Spleen (tissue), 11 donors: ENCODE measurements at regions not wholly inside any gene's neighbourhood (a gene's known extent, or its start where the extent isn't known, plus 50 kb on each side); places are given as distances from the start of the nearest gene placed in this dataset.
A peak's percentile ranks its signal among the peaks of the same experiment; 100 is the strongest.

Experiments used
- DNase-seq: peaks from one replicate; pipeline ENCODE4 v3.0.0-alpha.2; 2020
- H3K27ac ChIP-seq, 8 donors: fragments of 200-600 bp; sonication (generic) in 7 of 8; 1 replicate in 4 of 8; 2 replicates in 4 of 8; pipeline versions ENCODE4 v1.5.0 to v1.8.0; 2016 to 2021; ENCODE audit warnings: inconsistent platforms in 4 of 8, mild to moderate bottlenecking in 4 of 8, moderate library complexity in 1 of 8
- H3K27me3 ChIP-seq, 7 donors: fragments of 200-600 bp; sonication (generic) in 6 of 7; replicated peaks in 1 of 7; 1 replicate in 4 of 7; 2 replicates in 3 of 7; pipeline versions ENCODE4 v1.5.0 to v1.8.0; 2016 to 2021; ENCODE audit warnings: inconsistent platforms in 3 of 7, mild to moderate bottlenecking in 1 of 7
- H3K36me3 ChIP-seq, 6 donors: fragments of 200-600 bp; sonication (generic) in 5 of 6; 1 replicate in 4 of 6; 2 replicates in 2 of 6; pipeline versions ENCODE4 v1.5.0 to v1.8.0; 2016 to 2021; ENCODE audit warnings: inconsistent platforms in 2 of 6
- H3K4me1 ChIP-seq, 6 donors: fragments of 200-600 bp; sonication (generic) in 5 of 6; 1 replicate in 3 of 6; 2 replicates in 3 of 6; pipeline versions ENCODE4 v1.5.0 to v1.8.0; 2016 to 2021; ENCODE audit warnings: inconsistent platforms in 3 of 6
- H3K4me3 ChIP-seq, 8 donors: fragments of 200-600 bp; sonication (generic) in 7 of 8; 1 replicate in 4 of 8; 2 replicates in 4 of 8; pipeline versions ENCODE4 v1.5.0 to v1.8.0; 2016 to 2021; ENCODE audit warnings: inconsistent platforms in 4 of 8, mild to moderate bottlenecking in 4 of 8, moderate library complexity in 2 of 8
- H3K9me3 ChIP-seq, 8 donors: fragments of 200-600 bp; sonication (generic) in 7 of 8; 1 replicate in 4 of 8; 2 replicates in 4 of 8; pipeline versions ENCODE4 v1.5.0 to v1.8.0; 2016 to 2021; ENCODE audit warnings: inconsistent platforms in 4 of 8
- POLR2A ChIP-seq, 3 donors: fragments of 450-650 bp; IDR thresholded peaks; one replicate each; pipeline ENCODE4 v1.5.1; 2017; ENCODE audit warnings: antibody characterized with exemption in 3 of 3, mild to moderate bottlenecking in 1 of 3
- POLR2AphosphoS5 ChIP-seq, 3 donors: sonication (generic); formaldehyde crosslinking; IDR thresholded peaks; one replicate each; pipeline ENCODE4 v1.5.1; 2017; ENCODE audit warnings: antibody characterized with exemption in 3 of 3
- WGBS, 5 donors: extraction: QIAGEN DNeasy Blood & Tissue Kit in 3 of 5; methylation state at CpG; one replicate each; pipeline versions ENCODE4 v1.1.5 to v1.1.7; 2013 to 2018; 5-methylcytosine and 5-hydroxymethylcytosine counted together
- intact Hi-C: fragments of 100-400 bp; cut with DNase I; formaldehyde crosslinking; loops from one replicate; pipeline ENCODE4 v1.15.0; 2023; ENCODE audit warnings: low total_unique reads
- TF ChIP-seq, protein P1 (sequence below), 11 experiments: fragments of 200-600 bp in 7 of 11; fragments of 450-650 bp in 4 of 11; sonication (generic) in 4 of 11; IDR thresholded peaks in 8 of 11; conservative IDR thresholded peaks in 3 of 11; 1 replicate in 7 of 11; 2 replicates in 4 of 11; pipeline versions ENCODE4 v1.4.0 to v1.8.0; 2016 to 2021; ENCODE audit warnings: antibody characterized with exemption in 11 of 11, inconsistent platforms in 4 of 11, mild to moderate bottlenecking in 1 of 11
- donor health status: healthy with polysubstance abuse.
- donor health status: DM: no; HTN: no; CAD: no; lungs with moderate emphysema.
- donor health status: DM: no; HTN: no; CAD: no.
- donor health status: Bipolar disorder and iron deficiency.
- donor health status: healthy.
- donor health status: DM: no; HTN: no; CAD: no.
- donor health status: DM: yes; HTN: yes; CAD: no.

GRCh38 chr10:30241422-30242110, 107.5 kb downstream of the MTPAP start:
- no peak for DNase-seq
- Histone ChIP-seq H3K9me3 (peaks cover 0 to 3% (median 0%) of the 10 kb centered on the region in 8 donors), H3K4me3 (no peak overlapping the region), H3K4me1 (no peaks in the 10 kb centered on the region), H3K36me3 (no peaks in the 10 kb centered on the region), H3K27ac (no peak overlapping the region), H3K27me3 (no peaks in the 10 kb centered on the region)
- 66 to 85% (median 82%) methylated on average over 6 of the region's 6 CpGs for WGBS, 5 donors
- intact Hi-C loops = loop anchor here (5.0 kb wide), 1 partner anchor 244 kb away; no protein-coding TSS in a partner anchor
- TF ChIP-seq, protein P1, sequence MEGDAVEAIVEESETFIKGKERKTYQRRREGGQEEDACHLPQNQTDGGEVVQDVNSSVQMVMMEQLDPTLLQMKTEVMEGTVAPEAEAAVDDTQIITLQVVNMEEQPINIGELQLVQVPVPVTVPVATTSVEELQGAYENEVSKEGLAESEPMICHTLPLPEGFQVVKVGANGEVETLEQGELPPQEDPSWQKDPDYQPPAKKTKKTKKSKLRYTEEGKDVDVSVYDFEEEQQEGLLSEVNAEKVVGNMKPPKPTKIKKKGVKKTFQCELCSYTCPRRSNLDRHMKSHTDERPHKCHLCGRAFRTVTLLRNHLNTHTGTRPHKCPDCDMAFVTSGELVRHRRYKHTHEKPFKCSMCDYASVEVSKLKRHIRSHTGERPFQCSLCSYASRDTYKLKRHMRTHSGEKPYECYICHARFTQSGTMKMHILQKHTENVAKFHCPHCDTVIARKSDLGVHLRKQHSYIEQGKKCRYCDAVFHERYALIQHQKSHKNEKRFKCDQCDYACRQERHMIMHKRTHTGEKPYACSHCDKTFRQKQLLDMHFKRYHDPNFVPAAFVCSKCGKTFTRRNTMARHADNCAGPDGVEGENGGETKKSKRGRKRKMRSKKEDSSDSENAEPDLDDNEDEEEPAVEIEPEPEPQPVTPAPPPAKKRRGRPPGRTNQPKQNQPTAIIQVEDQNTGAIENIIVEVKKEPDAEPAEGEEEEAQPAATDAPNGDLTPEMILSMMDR (IDR thresholded peaks at IDR 0.05 in 8 of 11, conservative IDR thresholded peaks at IDR 0.05 in 3 of 11) = peak in 2 of 11 experiments; percentile 1 to 7
- TF ChIP-seq POLR2AphosphoS5 (IDR thresholded peaks at IDR 0.05) = no peak

GRCh38 chr10:30238836-30239235, 110.2 kb downstream of the MTPAP start:
- intact Hi-C loops = no loop called here
- DNase-seq = no peak
- no peak overlapping the region for H3K27ac ChIP-seq
- TF ChIP-seq, protein P1 (IDR thresholded peaks at IDR 0.05 in 8 of 11, conservative IDR thresholded peaks at IDR 0.05 in 3 of 11) = no peak
- TF ChIP-seq POLR2AphosphoS5 (IDR thresholded peaks at IDR 0.05) (no peak), POLR2A (IDR thresholded peaks at IDR 0.05) (no peak)
- H3K4me1 ChIP-seq = no peaks in the 10 kb centered on the region
- H3K9me3 ChIP-seq = no peaks in the 10 kb centered on the region
- H3K27me3 ChIP-seq = no peaks in the 10 kb centered on the region
- 40 to 62% (median 48%) methylated on average over 8 of the region's 8 CpGs for WGBS, 5 donors
- H3K36me3 ChIP-seq = no peaks in the 10 kb centered on the region
- no peak overlapping the region for H3K4me3 ChIP-seq

DNA sequence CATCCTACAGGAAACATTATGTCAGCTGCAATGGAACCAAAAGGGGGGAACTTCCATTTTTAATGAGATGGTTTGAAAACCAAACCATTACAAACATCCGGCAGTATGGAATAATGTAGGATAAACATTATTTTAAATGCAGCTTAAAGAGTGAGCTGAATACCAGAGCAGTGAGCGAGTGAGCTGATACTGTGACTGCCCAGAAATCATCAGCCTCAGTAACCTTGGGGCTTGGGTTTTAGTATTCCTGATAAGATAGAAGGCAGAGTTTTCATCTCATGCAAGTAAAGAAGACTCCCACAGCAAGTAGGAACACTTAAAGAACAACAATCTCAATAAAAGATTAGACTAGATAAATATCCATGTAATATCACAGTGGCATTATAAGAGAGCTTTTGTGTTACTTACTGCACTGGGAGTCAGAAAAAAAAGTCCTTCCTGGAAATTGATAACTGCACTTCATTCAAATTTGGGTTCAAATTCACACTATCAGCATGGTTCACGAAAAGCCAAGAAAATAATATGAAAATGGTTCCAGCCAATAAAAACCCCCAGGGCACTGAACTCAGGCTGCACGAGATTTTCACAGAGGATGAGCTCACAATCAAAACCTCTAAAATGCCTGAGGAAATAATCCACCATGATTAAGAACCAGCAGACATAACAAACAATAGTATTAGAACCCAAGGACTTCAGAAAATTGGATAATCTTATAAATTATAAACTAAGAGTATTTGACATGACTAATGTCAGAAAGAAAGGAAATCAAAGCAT, 115.7 kb downstream of the MTPAP start:
- H3K9me3 ChIP-seq = no peaks in the 10 kb centered on the region
- intact Hi-C loops = no loop called here
- H3K27ac ChIP-seq = no peak overlapping the region
- no peak for DNase-seq
- no peaks in the 10 kb centered on the region for H3K27me3 ChIP-seq
- H3K4me1 ChIP-seq = no peaks in the 10 kb centered on the region
- WGBS, 5 donors = 83 to 94% (median 89%) methylated on average over 4 of the region's 4 CpGs
- no peaks in the 10 kb centered on the region for H3K36me3 ChIP-seq
- TF ChIP-seq, protein P1 (IDR thresholded peaks at IDR 0.05 in 8 of 11, conservative IDR thresholded peaks at IDR 0.05 in 3 of 11) = no peak
- no peak for TF ChIP-seq POLR2A (IDR thresholded peaks at IDR 0.05)
- TF ChIP-seq POLR2AphosphoS5 (IDR thresholded peaks at IDR 0.05) = no peak
- H3K4me3 ChIP-seq = no peak overlapping the region

GRCh38 chr10:30231709-30232108, 117.4 kb downstream of the MTPAP start:
- TF ChIP-seq POLR2AphosphoS5 (IDR thresholded peaks at IDR 0.05) (no peak), POLR2A (IDR thresholded peaks at IDR 0.05) (no peak)
- TF ChIP-seq, protein P1 (IDR thresholded peaks at IDR 0.05 in 8 of 11, conservative IDR thresholded peaks at IDR 0.05 in 3 of 11) = no peak
- intact Hi-C loops = no loop called here
- Histone ChIP-seq H3K4me3 (no peak overlapping the region), H3K9me3 (no peaks in the 10 kb centered on the region), H3K27me3 (no peaks in the 10 kb centered on the region), H3K36me3 (no peaks in the 10 kb centered on the region), H3K4me1 (no peaks in the 10 kb centered on the region), H3K27ac (no peak overlapping the region)
- DNase-seq = no peak
- 85 to 98% (median 92%) methylated on average over 5 of the region's 5 CpGs for WGBS, 5 donors
